PC-9 (cell line): ENCODE measurements at regions not wholly inside any gene's neighbourhood (a gene's known extent, or its start where the extent isn't known, plus 50 kb on each side); places are given as distances from the start of the nearest gene placed in this dataset.

Source experiments
- EZH2 ChIP-seq: fragments of 200-600 bp; sonication (generic); IDR thresholded peaks from 2 replicates; pipeline ENCODE4 v1.8.0; 2017; ENCODE audit warnings: antibody characterized with exemption, low read depth
- TF ChIP-seq, protein P1 (sequence below): fragments of 200-600 bp; sonication (generic); conservative IDR thresholded peaks from 2 replicates; pipeline ENCODE4 v1.6.1; 2017; ENCODE audit warnings: mixed run types, antibody characterized with exemption, mild to moderate bottlenecking, moderate library complexity

- TF ChIP-seq EZH2: no peak
- TF ChIP-seq, protein P1, sequence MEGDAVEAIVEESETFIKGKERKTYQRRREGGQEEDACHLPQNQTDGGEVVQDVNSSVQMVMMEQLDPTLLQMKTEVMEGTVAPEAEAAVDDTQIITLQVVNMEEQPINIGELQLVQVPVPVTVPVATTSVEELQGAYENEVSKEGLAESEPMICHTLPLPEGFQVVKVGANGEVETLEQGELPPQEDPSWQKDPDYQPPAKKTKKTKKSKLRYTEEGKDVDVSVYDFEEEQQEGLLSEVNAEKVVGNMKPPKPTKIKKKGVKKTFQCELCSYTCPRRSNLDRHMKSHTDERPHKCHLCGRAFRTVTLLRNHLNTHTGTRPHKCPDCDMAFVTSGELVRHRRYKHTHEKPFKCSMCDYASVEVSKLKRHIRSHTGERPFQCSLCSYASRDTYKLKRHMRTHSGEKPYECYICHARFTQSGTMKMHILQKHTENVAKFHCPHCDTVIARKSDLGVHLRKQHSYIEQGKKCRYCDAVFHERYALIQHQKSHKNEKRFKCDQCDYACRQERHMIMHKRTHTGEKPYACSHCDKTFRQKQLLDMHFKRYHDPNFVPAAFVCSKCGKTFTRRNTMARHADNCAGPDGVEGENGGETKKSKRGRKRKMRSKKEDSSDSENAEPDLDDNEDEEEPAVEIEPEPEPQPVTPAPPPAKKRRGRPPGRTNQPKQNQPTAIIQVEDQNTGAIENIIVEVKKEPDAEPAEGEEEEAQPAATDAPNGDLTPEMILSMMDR: no peak
These were observed 218.5 kb downstream of the PHETA1 start for GRCh38 chr12:111150360-111150759.
